ENCODE measurements at regions not wholly inside any gene's neighbourhood (a gene's known extent, or its start where the extent isn't known, plus 50 kb on each side); places are given as distances from the start of the nearest gene placed in this dataset.
"Not testable (repeated sequence)": the region's sequence is repeated elsewhere in the genome, so short reads cannot be mapped to it uniquely, and the experiment has no call there.

DNA sequence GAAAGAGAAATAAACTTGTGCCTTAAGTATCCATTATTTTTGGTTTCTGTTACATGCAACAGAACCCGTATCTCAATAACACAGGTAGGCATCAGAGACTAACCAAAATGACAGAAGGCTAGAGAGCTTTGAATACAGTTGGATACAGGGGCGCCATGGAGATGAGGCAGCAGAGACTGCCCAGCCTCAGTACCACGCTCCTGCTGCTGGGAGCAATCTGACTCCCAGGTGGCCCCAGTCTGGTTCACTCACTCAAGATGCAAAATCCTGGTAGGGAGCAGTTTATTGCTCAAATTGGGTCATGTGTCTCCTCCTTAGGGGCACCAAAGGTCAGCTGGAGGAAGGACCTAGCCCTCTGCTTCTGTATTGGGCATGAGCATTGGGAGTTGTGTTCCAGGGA lies 218.9 kb downstream of the USP22 start:
- TF ChIP-seq TP53 (CRISPR knock-in tag; IDR thresholded peaks at IDR 0.05) (no peak), ELF4 (CRISPR knock-in tag; IDR thresholded peaks at IDR 0.05; ENCODE audit: low read depth) (no peak), NFYB (CRISPR knock-in tag; conservative IDR thresholded peaks at IDR 0.05; ENCODE audit: low read depth) (no peak), PRRX2 (CRISPR knock-in tag; IDR thresholded peaks at IDR 0.05) (no peak), SP1 (CRISPR knock-in tag; conservative IDR thresholded peaks at IDR 0.05) (no peak), RELA (CRISPR knock-in tag; IDR thresholded peaks at IDR 0.05; ENCODE audit: borderline replicate concordance) (no peak), NFATC4 (CRISPR knock-in tag; IDR thresholded peaks at IDR 0.05) (no peak), TCF7 (CRISPR knock-in tag; IDR thresholded peaks at IDR 0.05; ENCODE audit: low read depth) (no peak), ZNF263 (CRISPR knock-in tag; IDR thresholded peaks at IDR 0.05; ENCODE audit: low read depth) (no peak)
- TF ChIP-seq, protein P1, sequence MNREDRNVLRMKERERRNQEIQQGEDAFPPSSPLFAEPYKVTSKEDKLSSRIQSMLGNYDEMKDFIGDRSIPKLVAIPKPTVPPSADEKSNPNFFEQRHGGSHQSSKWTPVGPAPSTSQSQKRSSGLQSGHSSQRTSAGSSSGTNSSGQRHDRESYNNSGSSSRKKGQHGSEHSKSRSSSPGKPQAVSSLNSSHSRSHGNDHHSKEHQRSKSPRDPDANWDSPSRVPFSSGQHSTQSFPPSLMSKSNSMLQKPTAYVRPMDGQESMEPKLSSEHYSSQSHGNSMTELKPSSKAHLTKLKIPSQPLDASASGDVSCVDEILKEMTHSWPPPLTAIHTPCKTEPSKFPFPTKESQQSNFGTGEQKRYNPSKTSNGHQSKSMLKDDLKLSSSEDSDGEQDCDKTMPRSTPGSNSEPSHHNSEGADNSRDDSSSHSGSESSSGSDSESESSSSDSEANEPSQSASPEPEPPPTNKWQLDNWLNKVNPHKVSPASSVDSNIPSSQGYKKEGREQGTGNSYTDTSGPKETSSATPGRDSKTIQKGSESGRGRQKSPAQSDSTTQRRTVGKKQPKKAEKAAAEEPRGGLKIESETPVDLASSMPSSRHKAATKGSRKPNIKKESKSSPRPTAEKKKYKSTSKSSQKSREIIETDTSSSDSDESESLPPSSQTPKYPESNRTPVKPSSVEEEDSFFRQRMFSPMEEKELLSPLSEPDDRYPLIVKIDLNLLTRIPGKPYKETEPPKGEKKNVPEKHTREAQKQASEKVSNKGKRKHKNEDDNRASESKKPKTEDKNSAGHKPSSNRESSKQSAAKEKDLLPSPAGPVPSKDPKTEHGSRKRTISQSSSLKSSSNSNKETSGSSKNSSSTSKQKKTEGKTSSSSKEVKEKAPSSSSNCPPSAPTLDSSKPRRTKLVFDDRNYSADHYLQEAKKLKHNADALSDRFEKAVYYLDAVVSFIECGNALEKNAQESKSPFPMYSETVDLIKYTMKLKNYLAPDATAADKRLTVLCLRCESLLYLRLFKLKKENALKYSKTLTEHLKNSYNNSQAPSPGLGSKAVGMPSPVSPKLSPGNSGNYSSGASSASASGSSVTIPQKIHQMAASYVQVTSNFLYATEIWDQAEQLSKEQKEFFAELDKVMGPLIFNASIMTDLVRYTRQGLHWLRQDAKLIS (CRISPR knock-in tag; IDR thresholded peaks at IDR 0.05; ENCODE audit: borderline replicate concordance), result no peak
- TF ChIP-seq, protein P2, sequence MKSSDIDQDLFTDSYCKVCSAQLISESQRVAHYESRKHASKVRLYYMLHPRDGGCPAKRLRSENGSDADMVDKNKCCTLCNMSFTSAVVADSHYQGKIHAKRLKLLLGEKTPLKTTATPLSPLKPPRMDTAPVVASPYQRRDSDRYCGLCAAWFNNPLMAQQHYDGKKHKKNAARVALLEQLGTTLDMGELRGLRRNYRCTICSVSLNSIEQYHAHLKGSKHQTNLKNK (CRISPR knock-in tag; IDR thresholded peaks at IDR 0.05), result no peak
- TF ChIP-seq, protein P3, sequence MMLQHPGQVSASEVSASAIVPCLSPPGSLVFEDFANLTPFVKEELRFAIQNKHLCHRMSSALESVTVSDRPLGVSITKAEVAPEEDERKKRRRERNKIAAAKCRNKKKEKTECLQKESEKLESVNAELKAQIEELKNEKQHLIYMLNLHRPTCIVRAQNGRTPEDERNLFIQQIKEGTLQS (CRISPR knock-in tag; conservative IDR thresholded peaks at IDR 0.05), result no peak
- TF ChIP-seq, protein P4, sequence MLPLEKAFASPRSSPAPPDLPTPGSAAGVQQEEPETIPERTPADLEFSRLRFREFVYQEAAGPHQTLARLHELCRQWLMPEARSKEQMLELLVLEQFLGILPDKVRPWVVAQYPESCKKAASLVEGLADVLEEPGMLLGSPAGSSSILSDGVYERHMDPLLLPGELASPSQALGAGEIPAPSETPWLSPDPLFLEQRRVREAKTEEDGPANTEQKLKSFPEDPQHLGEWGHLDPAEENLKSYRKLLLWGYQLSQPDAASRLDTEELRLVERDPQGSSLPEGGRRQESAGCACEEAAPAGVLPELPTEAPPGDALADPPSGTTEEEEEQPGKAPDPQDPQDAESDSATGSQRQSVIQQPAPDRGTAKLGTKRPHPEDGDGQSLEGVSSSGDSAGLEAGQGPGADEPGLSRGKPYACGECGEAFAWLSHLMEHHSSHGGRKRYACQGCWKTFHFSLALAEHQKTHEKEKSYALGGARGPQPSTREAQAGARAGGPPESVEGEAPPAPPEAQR (CRISPR knock-in tag; IDR thresholded peaks at IDR 0.05), result no peak
- H3K27me3 Mint-ChIP-seq (ENCODE audit: low read depth), result no peaks in the 10 kb centered on the region; the same call in 1 of the 2 replicates
- H3K9me3 Mint-ChIP-seq, result peaks cover 13% of the 10 kb centered on the region; the same call in 1 of the 2 replicates
- CTCF ChIA-PET, result interaction anchor here (1.6 kb wide), 1 partner anchor 20 kb away, joined by 3 read pairs; no protein-coding TSS in a partner anchor
- no peak overlapping the region for H3K27ac Mint-ChIP-seq
- ATAC-seq (peak; percentile 28), DNase-seq (ENCODE audit: low spot score) (no peak)
- no peak overlapping the region for H3K4me3 Mint-ChIP-seq
- peaks cover 3% of the 10 kb centered on the region; the same call in 1 of the 2 replicates for H3K36me3 Mint-ChIP-seq
- POLR2A ChIA-PET, result no interaction called here
- H3K4me1 Mint-ChIP-seq, result peaks cover 3% of the 10 kb centered on the region; the same call in 1 of the 2 replicates

DNA sequence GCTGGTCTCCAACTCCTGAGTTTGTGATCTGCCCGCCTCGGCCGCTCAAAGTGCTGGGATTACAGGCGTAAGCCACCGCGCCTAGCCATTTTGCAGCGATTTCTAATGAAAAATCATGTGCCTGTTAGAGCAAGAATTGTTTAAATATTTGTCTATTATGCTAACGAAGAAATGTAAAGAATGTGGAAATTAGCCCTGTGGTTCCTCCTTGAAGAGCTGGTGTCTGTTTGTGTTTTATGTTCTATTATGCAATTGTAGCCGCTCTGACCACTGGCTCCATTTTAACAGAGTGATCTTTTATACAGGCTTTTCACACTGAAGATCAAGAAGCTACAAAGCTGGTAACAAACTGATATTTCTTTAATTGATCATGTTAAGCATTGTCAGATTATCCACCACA lies 217.3 kb downstream of the USP22 start:
- DNase-seq (ENCODE audit: low spot score) (no peak), ATAC-seq (no peak)
- CTCF ChIA-PET, result interaction anchor here (1.6 kb wide), 1 partner anchor 21 kb away, joined by 3 read pairs; no protein-coding TSS in a partner anchor

DNA sequence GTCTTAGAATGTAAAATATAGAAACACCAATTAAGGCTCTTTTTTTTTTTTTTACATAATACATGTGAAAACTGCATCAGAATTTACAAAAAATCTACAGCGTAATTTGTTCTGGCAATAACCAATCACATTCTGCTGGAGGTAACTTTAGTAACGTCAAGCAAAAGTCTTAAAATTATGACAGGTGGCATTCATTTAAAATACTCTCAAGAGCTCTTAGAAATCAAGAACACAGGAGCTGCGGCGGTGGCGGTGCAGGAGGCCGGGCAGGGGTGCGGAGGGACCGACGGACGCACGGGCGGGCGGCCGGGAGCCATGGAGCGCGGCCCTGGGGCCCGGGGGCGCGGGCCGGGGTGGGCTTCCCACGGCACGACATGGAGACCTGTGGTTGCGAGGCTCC lies 202.4 kb downstream of the USP22 start:
- ATAC-seq; POLR2A ChIA-PET; H3K9me3 Mint-ChIP-seq; H3K36me3 Mint-ChIP-seq; H3K4me1 Mint-ChIP-seq; DNase-seq (ENCODE audit: low spot score); H3K27ac Mint-ChIP-seq: not testable (repeated sequence)
- Mint-ChIP-seq H3K4me3 (peak overlapping the region; percentile 52), H3K27me3 (ENCODE audit: low read depth) (peaks cover 40% of the 10 kb centered on the region)
- CTCF ChIA-PET, result interaction anchor here (1.1 kb wide), 2 partner anchors 11 to 39 kb away, joined by 4 to 7 read pairs; no protein-coding TSS in a partner anchor

More for the DNA sequence above, 217.3 kb downstream of the USP22 start:
- H3K4me3 Mint-ChIP-seq, result no peak overlapping the region
- peaks cover 13% of the 10 kb centered on the region; the same call in 1 of the 2 replicates for H3K9me3 Mint-ChIP-seq
- peaks cover 3% of the 10 kb centered on the region; the same call in 1 of the 2 replicates for H3K36me3 Mint-ChIP-seq
- H3K4me1 Mint-ChIP-seq, result peaks cover 3% of the 10 kb centered on the region; the same call in 1 of the 2 replicates
- POLR2A ChIA-PET, result no interaction called here
- no peak overlapping the region for H3K27ac Mint-ChIP-seq
- TF ChIP-seq SOX15 (CRISPR knock-in tag; IDR thresholded peaks at IDR 0.05), result no peak
- no peak for TF ChIP-seq ELF4 (CRISPR knock-in tag; IDR thresholded peaks at IDR 0.05; ENCODE audit: low read depth)
- TF ChIP-seq NR2C2 (CRISPR knock-in tag; IDR thresholded peaks at IDR 0.05), result no peak
- TF ChIP-seq ZNF396 (CRISPR knock-in tag; IDR thresholded peaks at IDR 0.05; ENCODE audit: borderline replicate concordance), result no peak
- TF ChIP-seq CREM (CRISPR knock-in tag; IDR thresholded peaks at IDR 0.05), result no peak
- H3K27me3 Mint-ChIP-seq (ENCODE audit: low read depth), result no peaks in the 10 kb centered on the region; the same call in 1 of the 2 replicates

DNA sequence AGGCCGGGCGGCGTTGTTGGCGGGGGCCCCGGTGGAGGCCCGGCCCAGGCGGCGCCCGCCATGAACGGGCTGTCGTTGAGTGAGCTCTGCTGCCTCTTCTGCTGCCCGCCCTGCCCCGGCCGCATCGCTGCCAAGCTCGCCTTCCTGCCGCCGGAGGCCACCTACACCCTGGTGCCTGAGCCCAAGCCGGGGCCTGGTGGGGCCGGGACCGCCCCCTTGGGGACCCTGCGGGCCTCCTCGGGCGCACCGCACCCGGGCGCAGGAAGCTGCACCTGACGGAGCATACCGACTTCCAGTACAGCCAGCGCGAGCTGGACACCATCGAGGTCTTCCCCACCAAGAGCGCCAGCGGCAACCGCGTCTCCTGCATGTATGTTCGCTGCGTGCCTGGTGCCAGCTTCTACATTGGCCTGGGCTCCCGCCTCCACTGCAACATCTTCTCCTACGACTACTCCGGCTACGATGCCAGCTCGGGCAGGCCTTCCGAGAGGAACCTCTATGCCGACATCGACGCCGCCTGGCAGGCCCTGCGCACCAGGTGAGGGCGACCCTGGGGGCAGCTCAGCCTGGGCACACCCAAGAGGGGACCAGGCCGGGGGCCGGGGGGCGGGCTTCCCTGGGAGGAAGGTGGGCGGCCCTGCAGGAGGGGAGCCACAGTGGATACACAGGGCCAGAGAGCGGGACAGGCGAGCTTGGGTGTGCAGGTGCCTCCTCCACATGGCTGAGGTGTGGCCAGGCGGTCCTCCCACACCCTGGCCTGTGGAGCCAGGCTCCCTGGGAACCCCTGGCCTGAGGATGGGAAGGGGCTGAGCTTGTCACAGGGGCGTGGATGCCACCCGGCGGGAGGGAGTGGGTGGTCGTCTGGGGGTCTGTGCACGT lies 201.6 kb downstream of the USP22 start:
- POLR2A ChIA-PET; DNase-seq (ENCODE audit: low spot score); ATAC-seq; H3K36me3 Mint-ChIP-seq; H3K4me1 Mint-ChIP-seq; H3K9me3 Mint-ChIP-seq; H3K27ac Mint-ChIP-seq: not testable (repeated sequence)
- H3K4me3 Mint-ChIP-seq, result peak overlapping the region; percentile 54
- CTCF ChIA-PET, result interaction anchor here (0.6 to 1.9 kb wide), 4 partner anchors 11 to 311 kb away, joined by 4 to 7 read pairs (median 4); no protein-coding TSS in a partner anchor
- peaks cover 40% of the 10 kb centered on the region for H3K27me3 Mint-ChIP-seq (ENCODE audit: low read depth)

DNA sequence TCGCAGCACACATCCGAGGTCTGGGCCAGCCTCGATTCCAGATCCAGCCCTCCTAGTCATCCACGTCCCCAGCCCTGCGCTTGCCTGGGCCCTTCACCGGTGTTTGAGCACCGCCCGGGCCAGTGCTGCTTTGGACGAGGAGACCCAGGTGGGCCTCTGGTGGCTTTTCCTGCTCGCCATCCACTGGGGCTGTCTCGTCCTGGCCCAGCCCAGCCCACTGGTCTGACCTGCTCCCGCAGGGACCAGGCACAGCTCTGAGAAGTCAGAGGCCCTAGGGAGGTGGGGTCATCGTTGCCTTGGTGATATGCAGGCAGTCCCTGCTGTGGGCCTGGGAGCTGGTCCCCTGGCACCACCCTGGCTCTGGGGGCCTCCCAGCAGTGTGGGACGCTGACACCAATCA lies 200.8 kb downstream of the USP22 start:
- H3K4me1 Mint-ChIP-seq; POLR2A ChIA-PET; H3K9me3 Mint-ChIP-seq; H3K36me3 Mint-ChIP-seq; H3K4me3 Mint-ChIP-seq; DNase-seq (ENCODE audit: low spot score); H3K27ac Mint-ChIP-seq; ATAC-seq: not testable (repeated sequence)
- CTCF ChIA-PET, result interaction anchor here (1.9 kb wide), 1 partner anchor 151 kb away, joined by 4 read pairs; no protein-coding TSS in a partner anchor
- peaks cover 40% of the 10 kb centered on the region for H3K27me3 Mint-ChIP-seq (ENCODE audit: low read depth)
